OCI-LY7 (cell line): ENCODE measurements at regions not wholly inside any gene's neighbourhood (a gene's known extent, or its start where the extent isn't known, plus 50 kb on each side); places are given as distances from the start of the nearest gene placed in this dataset.

Experiments used
- BruUV-seq: library from RNA; stranded (reverse); fragments of 400-500 nt; replicated peaks from 2 replicates; lab custom pipeline; 2021; lab: Mats Ljungman, UMichigan
- CTCF ChIA-PET: fragments of 300-600 bp; sonication (Branson Sonifier 250); formaldehyde crosslinking; loops from one replicate; lab custom pipeline; 2022; ENCODE audit warnings: antibody characterized with exemption; ENCODE audit not compliant: unreplicated experiment; lab: Charles Lee
- POLR2A ChIA-PET: fragments of 300-600 bp; sonication (Branson Sonifier 250); formaldehyde crosslinking; loops from one replicate; lab custom pipeline; 2022; ENCODE audit warnings: antibody characterized with exemption; lab: Charles Lee
- DNase-seq: peaks from one replicate; pipeline ENCODE4 v3.0.0-alpha.2; 2015; ENCODE audit warnings: low spot score
- H2AFZ ChIP-seq: fragments of 200-600 bp; sonication (generic), shearing (Covaris generic); 2 replicates; pipeline ENCODE4 v1.6.1; 2014; ENCODE audit warnings: mild to moderate bottlenecking, antibody characterized with exemption, low read length, moderate library complexity
- H3K27ac ChIP-seq: fragments of 200-600 bp; sonication (generic); 2 replicates; pipeline ENCODE4 v1.5.1; 2014; ENCODE audit warnings: mixed run types, low read depth, mild to moderate bottlenecking, moderate library complexity, low read length, inconsistent platforms; ENCODE audit not compliant: poor library complexity, severe bottlenecking
- H3K36me3 ChIP-seq: fragments of 200-600 bp; sonication (generic); 2 replicates; pipeline ENCODE4 v1.6.1; 2014; ENCODE audit warnings: mild to moderate bottlenecking, antibody characterized with exemption, low read length, moderate library complexity, mixed read lengths; ENCODE audit not compliant: insufficient read depth
- H3K4me1 ChIP-seq: fragments of 200-600 bp; sonication (generic); 2 replicates; pipeline ENCODE4 v1.5.1; 2014; ENCODE audit warnings: mild to moderate bottlenecking, low read length; ENCODE audit not compliant: insufficient read depth, poor library complexity, severe bottlenecking
- H3K4me2 ChIP-seq: fragments of 200-600 bp; sonication (generic); 2 replicates; pipeline ENCODE4 v1.6.1; 2014; ENCODE audit warnings: mild to moderate bottlenecking, low read length
- H3K4me3 ChIP-seq: fragments of 200-600 bp; sonication (generic); 2 replicates; pipeline ENCODE4 v1.5.1; 2014; ENCODE audit warnings: mild to moderate bottlenecking, low read depth, low read length; ENCODE audit not compliant: poor library complexity, severe bottlenecking
- H3K79me2 ChIP-seq: fragments of 200-600 bp; sonication (generic); 2 replicates; pipeline ENCODE4 v1.6.1; 2016; ENCODE audit warnings: low read depth, mild to moderate bottlenecking, low read length, moderate library complexity, mixed read lengths; ENCODE audit not compliant: insufficient read depth
- H3K9me2 ChIP-seq: fragments of 200-600 bp; sonication (generic); 2 replicates; pipeline ENCODE4 v1.6.1; 2016; ENCODE audit warnings: mild to moderate bottlenecking, low read length, mixed read lengths; ENCODE audit not compliant: insufficient read depth
- H3K9me3 ChIP-seq: fragments of 200-600 bp; sonication (generic); 2 replicates; pipeline ENCODE4 v1.6.1; 2014; ENCODE audit warnings: mild to moderate bottlenecking, mixed run types, low read length, mixed read lengths
- H4K20me1 ChIP-seq: fragments of 200-600 bp; sonication (generic); 2 replicates; pipeline ENCODE4 v1.6.1; 2014; ENCODE audit warnings: mild to moderate bottlenecking, antibody characterized with exemption, low read length, moderate library complexity, mixed read lengths; ENCODE audit not compliant: insufficient read depth
- EZH2phosphoT487 ChIP-seq: fragments of 200-600 bp; sonication (generic); IDR thresholded peaks from 2 replicates; pipeline ENCODE4 v1.6.1; 2018; ENCODE audit warnings: low read depth, borderline replicate concordance, mild to moderate bottlenecking, mixed run types, antibody characterized with exemption, low read length, moderate library complexity, mixed read lengths
- intact Hi-C: fragments of 100-400 bp; cut with micrococcal nuclease; formaldehyde crosslinking; loops from one replicate; pipeline ENCODE4 v1.10.0; 2022; ENCODE audit not compliant: unreplicated experiment
- TF ChIP-seq, protein P1 (sequence below): fragments of 200-600 bp; sonication (generic); conservative IDR thresholded peaks from 2 replicates; pipeline ENCODE4 v1.5.1; 2014; ENCODE audit warnings: mild to moderate bottlenecking, antibody characterized with exemption, low read length, moderate library complexity, mixed read lengths

DNA sequence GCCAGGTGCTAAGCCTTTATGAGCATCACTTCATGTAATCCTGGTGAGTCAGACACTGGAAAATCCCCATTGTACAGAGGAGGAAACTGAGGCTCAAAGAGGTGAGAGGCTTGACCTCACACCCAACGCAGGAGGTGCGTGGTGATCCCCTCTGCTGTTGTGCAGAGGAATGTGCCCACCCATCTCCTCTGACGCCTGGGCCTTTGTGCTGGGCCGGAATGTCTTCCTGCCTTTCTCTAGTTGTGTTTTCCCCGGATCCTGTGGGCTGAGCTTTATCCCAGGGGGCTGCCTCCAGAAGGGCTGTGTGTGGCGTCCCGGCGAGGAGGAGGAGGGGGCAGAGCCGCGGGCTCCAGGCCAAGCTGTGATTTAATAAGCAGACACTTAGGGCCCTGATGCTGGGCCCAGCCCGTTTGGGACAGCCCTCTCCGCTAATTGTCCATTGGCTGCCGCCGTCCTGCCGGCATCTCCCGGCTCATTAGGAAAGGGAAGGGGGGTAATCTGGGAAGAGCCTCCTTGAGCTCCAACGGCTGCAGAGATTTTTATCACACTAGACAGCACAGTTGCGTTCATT, 653.6 kb downstream of the MED13L start:
- Histone ChIP-seq H3K4me3 (no peak overlapping the region), H4K20me1 (no peaks in the 10 kb centered on the region), H3K79me2 (no peaks in the 10 kb centered on the region), H3K9me3 (no peaks in the 10 kb centered on the region), H3K4me2 (no peak overlapping the region), H3K27ac (no peak overlapping the region), H2AFZ (no peak overlapping the region), H3K36me3 (no peaks in the 10 kb centered on the region), H3K4me1 (no peaks in the 10 kb centered on the region), H3K9me2 (no peaks in the 10 kb centered on the region)
- no TSS peak for BruUV-seq
- TF ChIP-seq EZH2phosphoT487 = no peak
- TF ChIP-seq, protein P1, sequence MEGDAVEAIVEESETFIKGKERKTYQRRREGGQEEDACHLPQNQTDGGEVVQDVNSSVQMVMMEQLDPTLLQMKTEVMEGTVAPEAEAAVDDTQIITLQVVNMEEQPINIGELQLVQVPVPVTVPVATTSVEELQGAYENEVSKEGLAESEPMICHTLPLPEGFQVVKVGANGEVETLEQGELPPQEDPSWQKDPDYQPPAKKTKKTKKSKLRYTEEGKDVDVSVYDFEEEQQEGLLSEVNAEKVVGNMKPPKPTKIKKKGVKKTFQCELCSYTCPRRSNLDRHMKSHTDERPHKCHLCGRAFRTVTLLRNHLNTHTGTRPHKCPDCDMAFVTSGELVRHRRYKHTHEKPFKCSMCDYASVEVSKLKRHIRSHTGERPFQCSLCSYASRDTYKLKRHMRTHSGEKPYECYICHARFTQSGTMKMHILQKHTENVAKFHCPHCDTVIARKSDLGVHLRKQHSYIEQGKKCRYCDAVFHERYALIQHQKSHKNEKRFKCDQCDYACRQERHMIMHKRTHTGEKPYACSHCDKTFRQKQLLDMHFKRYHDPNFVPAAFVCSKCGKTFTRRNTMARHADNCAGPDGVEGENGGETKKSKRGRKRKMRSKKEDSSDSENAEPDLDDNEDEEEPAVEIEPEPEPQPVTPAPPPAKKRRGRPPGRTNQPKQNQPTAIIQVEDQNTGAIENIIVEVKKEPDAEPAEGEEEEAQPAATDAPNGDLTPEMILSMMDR = no peak
- intact Hi-C loops = no loop called here
- CTCF ChIA-PET = no interaction called here
- DNase-seq = no peak
- POLR2A ChIA-PET = no interaction called here

DNA sequence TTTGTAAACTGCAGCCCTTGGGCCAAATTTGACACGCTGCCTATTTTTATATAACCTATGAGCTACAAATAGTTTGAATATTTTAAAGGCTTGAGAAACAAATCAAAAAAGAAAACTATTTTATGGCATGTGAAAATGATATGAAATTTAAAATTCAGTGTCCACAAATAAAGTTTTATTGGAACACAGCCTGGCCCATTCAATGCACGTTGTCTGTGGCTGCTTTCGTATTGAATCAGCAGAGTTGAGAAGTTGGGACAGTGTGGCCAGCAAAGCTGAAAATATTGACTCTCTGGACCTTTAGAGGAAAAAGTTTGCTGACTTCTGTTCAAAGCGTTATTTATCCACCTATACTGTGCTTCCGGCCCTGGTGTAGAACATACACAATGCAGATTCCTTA, 654.2 kb downstream of the MED13L start:
- intact Hi-C loops = no loop called here

DNA sequence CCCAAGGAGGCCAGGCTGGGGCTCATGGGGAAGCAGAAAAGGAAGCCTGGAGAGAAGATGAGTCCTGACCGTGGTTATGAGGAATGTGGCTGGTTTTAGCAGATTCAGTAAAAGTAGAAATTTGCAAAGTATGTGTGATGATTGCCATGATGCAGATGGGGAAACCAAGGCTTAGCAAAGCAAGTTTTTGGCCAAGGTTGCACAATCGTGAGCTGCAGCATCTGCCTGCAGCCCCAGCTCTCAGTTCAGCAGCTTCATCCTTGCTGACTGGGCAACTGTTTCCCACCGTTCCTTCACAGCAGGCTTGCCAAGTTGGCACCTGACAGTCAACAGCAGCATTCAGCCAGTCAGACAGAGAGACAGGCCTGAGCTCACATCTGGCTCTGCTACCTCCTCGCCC, 656.7 kb downstream of the MED13L start:
- DNase-seq = no peak
- Histone ChIP-seq H3K9me2 (no peaks in the 10 kb centered on the region), H3K4me1 (no peaks in the 10 kb centered on the region), H4K20me1 (no peaks in the 10 kb centered on the region), H3K36me3 (no peaks in the 10 kb centered on the region), H3K4me3 (no peak overlapping the region), H3K4me2 (no peak overlapping the region), H3K9me3 (no peaks in the 10 kb centered on the region), H3K27ac (no peak overlapping the region), H3K79me2 (no peaks in the 10 kb centered on the region), H2AFZ (no peak overlapping the region)
- intact Hi-C loops = no loop called here
- no TSS peak for BruUV-seq
- ChIA-PET POLR2A (interaction anchor here (0.5 kb wide), 1 partner anchor 69 kb away, joined by 4 read pairs; no protein-coding TSS in a partner anchor), CTCF (no interaction called here)
- TF ChIP-seq, protein P1 = no peak
- TF ChIP-seq EZH2phosphoT487 = no peak

More for the DNA sequence above, 654.2 kb downstream of the MED13L start:
- Histone ChIP-seq H4K20me1 (no peaks in the 10 kb centered on the region), H3K4me1 (no peaks in the 10 kb centered on the region), H3K27ac (no peak overlapping the region), H3K36me3 (no peaks in the 10 kb centered on the region), H3K9me2 (no peaks in the 10 kb centered on the region), H2AFZ (no peak overlapping the region), H3K4me2 (no peak overlapping the region), H3K4me3 (no peak overlapping the region), H3K9me3 (no peaks in the 10 kb centered on the region), H3K79me2 (no peaks in the 10 kb centered on the region)
- no peak for DNase-seq
- BruUV-seq = no TSS peak
- ChIA-PET CTCF (no interaction called here), POLR2A (interaction anchor here (0.7 kb wide), 1 partner anchor 978 kb away, joined by 5 read pairs; no protein-coding TSS in a partner anchor)
- TF ChIP-seq, protein P1 = no peak
- TF ChIP-seq EZH2phosphoT487 = no peak
